ENCODE measurements at regions not wholly inside any gene's neighbourhood (a gene's known extent, or its start where the extent isn't known, plus 50 kb on each side); places are given as distances from the start of the nearest gene placed in this dataset.

DNA sequence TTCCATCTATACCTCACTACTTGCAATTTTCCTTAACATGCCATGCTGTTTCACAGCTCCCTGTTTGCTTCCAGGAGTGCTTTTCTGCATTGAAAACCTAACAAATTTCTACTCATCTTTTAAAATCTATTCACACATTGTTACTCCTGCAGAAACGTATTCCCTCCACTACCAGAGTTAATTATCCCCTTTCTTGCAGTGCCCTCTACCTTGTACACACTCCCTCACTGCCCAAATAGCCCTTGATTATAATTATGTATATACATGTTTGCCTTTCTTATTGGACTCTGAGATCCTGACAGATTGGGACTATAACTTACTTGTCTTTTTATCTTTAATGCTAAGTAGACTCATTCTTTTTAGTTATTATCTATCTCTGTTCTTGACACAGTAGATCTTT lies 325.0 kb downstream of the OXSM start:
- Histone ChIP-seq H3K27me3 (ENCODE audit: control insufficient read depth in 4 of 4, insufficient read depth in 4 of 4, low read length in 3 of 4) (no peaks in the 10 kb centered on the region), H3K4me1 (ENCODE audit: control insufficient read depth in 4 of 4, insufficient read depth in 4 of 4, low read length in 3 of 4) (no peaks in the 10 kb centered on the region), H3K27ac (ENCODE audit: low read depth in 1 of 2, low read length in 2 of 2) (no peak overlapping the region), H3K4me3 (ENCODE audit: low read depth in 1 of 3, low read length in 3 of 3) (no peak overlapping the region), H3K9ac (ENCODE audit: low read depth in 1 of 2, low read length in 2 of 2) (no peak overlapping the region), H3K36me3 (ENCODE audit: control insufficient read depth in 4 of 4, insufficient read depth in 3 of 4, low read depth in 1 of 4, low read length in 3 of 4) (no peaks in the 10 kb centered on the region), H3K9me3 (ENCODE audit: control insufficient read depth in 4 of 4, low read length in 3 of 4) (no peaks in the 10 kb centered on the region)
- no peak for DNase-seq (ENCODE audit: low spot score)
- TF ChIP-seq, protein P1, sequence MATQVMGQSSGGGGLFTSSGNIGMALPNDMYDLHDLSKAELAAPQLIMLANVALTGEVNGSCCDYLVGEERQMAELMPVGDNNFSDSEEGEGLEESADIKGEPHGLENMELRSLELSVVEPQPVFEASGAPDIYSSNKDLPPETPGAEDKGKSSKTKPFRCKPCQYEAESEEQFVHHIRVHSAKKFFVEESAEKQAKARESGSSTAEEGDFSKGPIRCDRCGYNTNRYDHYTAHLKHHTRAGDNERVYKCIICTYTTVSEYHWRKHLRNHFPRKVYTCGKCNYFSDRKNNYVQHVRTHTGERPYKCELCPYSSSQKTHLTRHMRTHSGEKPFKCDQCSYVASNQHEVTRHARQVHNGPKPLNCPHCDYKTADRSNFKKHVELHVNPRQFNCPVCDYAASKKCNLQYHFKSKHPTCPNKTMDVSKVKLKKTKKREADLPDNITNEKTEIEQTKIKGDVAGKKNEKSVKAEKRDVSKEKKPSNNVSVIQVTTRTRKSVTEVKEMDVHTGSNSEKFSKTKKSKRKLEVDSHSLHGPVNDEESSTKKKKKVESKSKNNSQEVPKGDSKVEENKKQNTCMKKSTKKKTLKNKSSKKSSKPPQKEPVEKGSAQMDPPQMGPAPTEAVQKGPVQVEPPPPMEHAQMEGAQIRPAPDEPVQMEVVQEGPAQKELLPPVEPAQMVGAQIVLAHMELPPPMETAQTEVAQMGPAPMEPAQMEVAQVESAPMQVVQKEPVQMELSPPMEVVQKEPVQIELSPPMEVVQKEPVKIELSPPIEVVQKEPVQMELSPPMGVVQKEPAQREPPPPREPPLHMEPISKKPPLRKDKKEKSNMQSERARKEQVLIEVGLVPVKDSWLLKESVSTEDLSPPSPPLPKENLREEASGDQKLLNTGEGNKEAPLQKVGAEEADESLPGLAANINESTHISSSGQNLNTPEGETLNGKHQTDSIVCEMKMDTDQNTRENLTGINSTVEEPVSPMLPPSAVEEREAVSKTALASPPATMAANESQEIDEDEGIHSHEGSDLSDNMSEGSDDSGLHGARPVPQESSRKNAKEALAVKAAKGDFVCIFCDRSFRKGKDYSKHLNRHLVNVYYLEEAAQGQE (IDR thresholded peaks at IDR 0.05): no peak
- TF ChIP-seq TAF1 (conservative IDR thresholded peaks at IDR 0.05) (no peak), JUND (IDR thresholded peaks at IDR 0.05) (no peak), NR2F2 (IDR thresholded peaks at IDR 0.05) (no peak)
- TF ChIP-seq, protein P2, sequence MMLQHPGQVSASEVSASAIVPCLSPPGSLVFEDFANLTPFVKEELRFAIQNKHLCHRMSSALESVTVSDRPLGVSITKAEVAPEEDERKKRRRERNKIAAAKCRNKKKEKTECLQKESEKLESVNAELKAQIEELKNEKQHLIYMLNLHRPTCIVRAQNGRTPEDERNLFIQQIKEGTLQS (IDR thresholded peaks at IDR 0.05): no peak
- whole genome bisulfite sequencing: 49% methylated on average over 1 of the region's 1 CpG

DNA sequence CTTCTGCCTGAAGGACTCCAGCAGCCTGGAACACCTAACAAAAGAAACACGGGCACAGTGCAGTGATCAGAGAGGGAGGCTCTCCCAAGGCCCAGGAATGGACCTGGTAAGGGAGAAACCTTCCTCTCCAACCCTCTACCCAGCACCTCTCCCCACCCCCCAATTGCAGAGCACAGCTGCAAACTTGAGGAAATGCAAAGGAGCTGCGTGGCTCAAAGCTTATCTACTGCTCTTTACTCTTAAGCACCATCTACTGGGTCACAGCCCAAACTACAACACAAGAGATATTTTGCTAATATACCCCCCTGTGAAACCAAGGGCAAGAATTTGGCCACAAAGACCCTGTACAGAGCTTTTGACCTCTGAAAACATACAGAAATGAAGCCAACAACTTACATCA lies 328.3 kb downstream of the OXSM start:
- H3K27me3 ChIP-seq (ENCODE audit: control insufficient read depth in 4 of 4, insufficient read depth in 4 of 4, low read length in 3 of 4): no peaks in the 10 kb centered on the region
- H3K36me3 ChIP-seq (ENCODE audit: control insufficient read depth in 4 of 4, insufficient read depth in 3 of 4, low read depth in 1 of 4, low read length in 3 of 4): no peaks in the 10 kb centered on the region
- no peak overlapping the region for H3K27ac ChIP-seq (ENCODE audit: low read depth in 1 of 2, low read length in 2 of 2)
- no peak for DNase-seq (ENCODE audit: low spot score)
- 28% methylated on average over 2 of the region's 2 CpGs for WGBS
- TF ChIP-seq HNF4G (IDR thresholded peaks at IDR 0.05) (no peak), FOXA1 (IDR thresholded peaks at IDR 0.05) (no peak), HNF4A (conservative IDR thresholded peaks at IDR 0.05) (no peak), SP1 (IDR thresholded peaks at IDR 0.05) (no peak), RAD21 (IDR thresholded peaks at IDR 0.05) (peak; percentile 7 to 15), TAF1 (conservative IDR thresholded peaks at IDR 0.05) (no peak), EGR1 (IDR thresholded peaks at IDR 0.05; ENCODE audit: low read depth in 2 of 2) (no peak)
- TF ChIP-seq, protein P3, sequence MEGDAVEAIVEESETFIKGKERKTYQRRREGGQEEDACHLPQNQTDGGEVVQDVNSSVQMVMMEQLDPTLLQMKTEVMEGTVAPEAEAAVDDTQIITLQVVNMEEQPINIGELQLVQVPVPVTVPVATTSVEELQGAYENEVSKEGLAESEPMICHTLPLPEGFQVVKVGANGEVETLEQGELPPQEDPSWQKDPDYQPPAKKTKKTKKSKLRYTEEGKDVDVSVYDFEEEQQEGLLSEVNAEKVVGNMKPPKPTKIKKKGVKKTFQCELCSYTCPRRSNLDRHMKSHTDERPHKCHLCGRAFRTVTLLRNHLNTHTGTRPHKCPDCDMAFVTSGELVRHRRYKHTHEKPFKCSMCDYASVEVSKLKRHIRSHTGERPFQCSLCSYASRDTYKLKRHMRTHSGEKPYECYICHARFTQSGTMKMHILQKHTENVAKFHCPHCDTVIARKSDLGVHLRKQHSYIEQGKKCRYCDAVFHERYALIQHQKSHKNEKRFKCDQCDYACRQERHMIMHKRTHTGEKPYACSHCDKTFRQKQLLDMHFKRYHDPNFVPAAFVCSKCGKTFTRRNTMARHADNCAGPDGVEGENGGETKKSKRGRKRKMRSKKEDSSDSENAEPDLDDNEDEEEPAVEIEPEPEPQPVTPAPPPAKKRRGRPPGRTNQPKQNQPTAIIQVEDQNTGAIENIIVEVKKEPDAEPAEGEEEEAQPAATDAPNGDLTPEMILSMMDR (IDR thresholded peaks at IDR 0.05; ENCODE audit: low read depth, low read length, missing input control): no peak
- no peaks in the 10 kb centered on the region for H3K9me3 ChIP-seq (ENCODE audit: control insufficient read depth in 4 of 4, low read length in 3 of 4)
- H3K4me1 ChIP-seq (ENCODE audit: control insufficient read depth in 4 of 4, insufficient read depth in 4 of 4, low read length in 3 of 4): no peaks in the 10 kb centered on the region
- no peak overlapping the region for H3K4me3 ChIP-seq (ENCODE audit: low read depth in 1 of 3, low read length in 3 of 3)
- H3K9ac ChIP-seq (ENCODE audit: low read depth in 1 of 2, low read length in 2 of 2): no peak overlapping the region

DNA sequence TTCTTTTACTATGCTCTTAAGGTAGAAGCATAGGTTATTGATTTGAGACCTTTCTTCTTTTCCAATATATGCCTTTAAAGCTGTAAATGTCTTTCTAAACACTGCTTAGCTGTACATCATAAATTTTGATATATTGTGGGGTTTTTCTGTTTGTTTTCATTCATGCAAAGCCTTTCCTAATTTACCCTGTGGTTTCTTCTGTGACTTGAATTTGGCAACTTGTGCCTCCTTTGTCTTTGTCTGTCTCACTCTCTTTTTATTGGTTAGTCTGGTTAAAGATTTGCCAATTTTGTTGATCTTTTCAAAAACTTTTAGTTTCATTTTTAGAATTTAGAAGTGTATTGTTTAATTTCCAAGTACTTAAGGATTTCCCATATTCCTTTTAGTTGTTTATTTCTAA lies 343.1 kb downstream of the OXSM start:
- H3K4me3 ChIP-seq (ENCODE audit: low read depth in 1 of 3, low read length in 3 of 3): no peak overlapping the region
- H3K9ac ChIP-seq (ENCODE audit: low read depth in 1 of 2, low read length in 2 of 2): no peak overlapping the region
- no peak overlapping the region for H3K27ac ChIP-seq (ENCODE audit: low read depth in 1 of 2, low read length in 2 of 2)
- H3K4me1 ChIP-seq (ENCODE audit: control insufficient read depth in 4 of 4, insufficient read depth in 4 of 4, low read length in 3 of 4): no peaks in the 10 kb centered on the region
- TF ChIP-seq RAD21 (IDR thresholded peaks at IDR 0.05) (no peak), TAF1 (conservative IDR thresholded peaks at IDR 0.05) (no peak)
- TF ChIP-seq, protein P1 (IDR thresholded peaks at IDR 0.05): no peak
- no peaks in the 10 kb centered on the region for H3K36me3 ChIP-seq (ENCODE audit: control insufficient read depth in 4 of 4, insufficient read depth in 3 of 4, low read depth in 1 of 4, low read length in 3 of 4)
- no peaks in the 10 kb centered on the region for H3K27me3 ChIP-seq (ENCODE audit: control insufficient read depth in 4 of 4, insufficient read depth in 4 of 4, low read length in 3 of 4)
- DNase-seq (ENCODE audit: low spot score): no peak
- H3K9me3 ChIP-seq (ENCODE audit: control insufficient read depth in 4 of 4, low read length in 3 of 4): no peaks in the 10 kb centered on the region

Measured in liver (tissue), 8 donors.